ENCODE measurements at regions not wholly inside any gene's neighbourhood (a gene's known extent, or its start where the extent isn't known, plus 50 kb on each side); places are given as distances from the start of the nearest gene placed in this dataset.

- Histone ChIP-seq H4K20me1 (ENCODE audit: low read depth, low read length) (no peaks in the 10 kb centered on the region), H3K27me3 (ENCODE audit: low read length) (no peaks in the 10 kb centered on the region), H3K9ac (ENCODE audit: low read length) (no peak overlapping the region), H3K4me3 (ENCODE audit: insufficient read depth, low read length, poor library complexity, severe bottlenecking) (no peak overlapping the region), H3K9me2 (replicated peaks; ENCODE audit: insufficient read depth, low read length) (no peaks in the 10 kb centered on the region), H2AFZ (ENCODE audit: low read depth, low read length, severe bottlenecking) (no peak overlapping the region), H3K36me3 (ENCODE audit: low read length) (no peaks in the 10 kb centered on the region), H3K27ac (ENCODE audit: low read depth, low read length) (no peak overlapping the region), H3K79me2 (ENCODE audit: insufficient read depth, low read length) (no peaks in the 10 kb centered on the region), H3K4me2 (ENCODE audit: low read depth, low read length, poor library complexity, severe bottlenecking) (no peak overlapping the region), H3F3A (ENCODE audit: insufficient read depth) (no peaks in the 10 kb centered on the region), H3K9me3 (ENCODE audit: insufficient read depth, low read length) (no peaks in the 10 kb centered on the region)
- TF ChIP-seq CTCF (IDR thresholded peaks at IDR 0.05; ENCODE audit: insufficient read depth, low read length, poor library complexity, severe bottlenecking) (no peak), EZH2phosphoT487 (conservative IDR thresholded peaks at IDR 0.05; ENCODE audit: low read length) (no peak)
These were observed 297.2 kb upstream of the PLXNA2 start for GRCh38 chr1:208541225-208541855.

GRCh38 chr1:208542309-208542708, 298.1 kb upstream of the PLXNA2 start:
- Histone ChIP-seq H3K4me2 (ENCODE audit: low read depth, low read length, poor library complexity, severe bottlenecking) (no peak overlapping the region), H3K9me3 (ENCODE audit: insufficient read depth, low read length) (no peaks in the 10 kb centered on the region), H3K79me2 (ENCODE audit: insufficient read depth, low read length) (no peaks in the 10 kb centered on the region), H3F3A (ENCODE audit: insufficient read depth) (no peaks in the 10 kb centered on the region), H3K27me3 (ENCODE audit: low read length) (no peaks in the 10 kb centered on the region), H3K9me2 (replicated peaks; ENCODE audit: insufficient read depth, low read length) (no peaks in the 10 kb centered on the region), H2AFZ (ENCODE audit: low read depth, low read length, severe bottlenecking) (no peak overlapping the region), H3K9ac (ENCODE audit: low read length) (no peak overlapping the region), H4K20me1 (ENCODE audit: low read depth, low read length) (no peaks in the 10 kb centered on the region), H3K27ac (ENCODE audit: low read depth, low read length) (no peak overlapping the region), H3K36me3 (ENCODE audit: low read length) (no peaks in the 10 kb centered on the region), H3K4me3 (ENCODE audit: insufficient read depth, low read length, poor library complexity, severe bottlenecking) (no peak overlapping the region)
- TF ChIP-seq EZH2phosphoT487 (conservative IDR thresholded peaks at IDR 0.05; ENCODE audit: low read length): no peak
- TF ChIP-seq CTCF (IDR thresholded peaks at IDR 0.05; ENCODE audit: insufficient read depth, low read length, poor library complexity, severe bottlenecking): no peak

- TF ChIP-seq CTCF (IDR thresholded peaks at IDR 0.05; ENCODE audit: insufficient read depth, low read length, poor library complexity, severe bottlenecking) (no peak), EZH2phosphoT487 (conservative IDR thresholded peaks at IDR 0.05; ENCODE audit: low read length) (no peak)
- Histone ChIP-seq H3K9me3 (ENCODE audit: insufficient read depth, low read length) (no peaks in the 10 kb centered on the region), H3K36me3 (ENCODE audit: low read length) (no peaks in the 10 kb centered on the region), H3K4me3 (ENCODE audit: insufficient read depth, low read length, poor library complexity, severe bottlenecking) (no peak overlapping the region), H2AFZ (ENCODE audit: low read depth, low read length, severe bottlenecking) (no peak overlapping the region), H3K9ac (ENCODE audit: low read length) (no peak overlapping the region), H3K79me2 (ENCODE audit: insufficient read depth, low read length) (no peaks in the 10 kb centered on the region), H4K20me1 (ENCODE audit: low read depth, low read length) (no peaks in the 10 kb centered on the region), H3K4me2 (ENCODE audit: low read depth, low read length, poor library complexity, severe bottlenecking) (no peak overlapping the region), H3K27ac (ENCODE audit: low read depth, low read length) (no peak overlapping the region), H3K9me2 (replicated peaks; ENCODE audit: insufficient read depth, low read length) (no peaks in the 10 kb centered on the region), H3K27me3 (ENCODE audit: low read length) (no peaks in the 10 kb centered on the region), H3F3A (ENCODE audit: insufficient read depth) (no peaks in the 10 kb centered on the region)
These were observed 299.9 kb upstream of the PLXNA2 start for GRCh38 chr1:208544053-208544452.

Data from SU-DHL-6 (cell line).